ENCODE measurements at regions not wholly inside any gene's neighbourhood (a gene's known extent, or its start where the extent isn't known, plus 50 kb on each side); places are given as distances from the start of the nearest gene placed in this dataset.

- TF ChIP-seq CTCF (IDR thresholded peaks at IDR 0.05) (no peak), ZFX (IDR thresholded peaks at IDR 0.05; ENCODE audit: borderline replicate concordance) (no peak)
These were observed 198.6 kb downstream of the MMUT start for GRCh38 chr6:49264496-49264895.
